Heart left ventricle (tissue), 16 donors: ENCODE measurements at regions not wholly inside any gene's neighbourhood (a gene's known extent, or its start where the extent isn't known, plus 50 kb on each side); places are given as distances from the start of the nearest gene placed in this dataset.

Experiments
- ATAC-seq, 4 donors: fragments of 200-7000 bp; cut with Tn5 transposase; one replicate each; pipeline ENCODE4 v1.9.1; 2020 to 2022; ENCODE audit warnings: moderate library complexity in 4 of 4, mild to moderate bottlenecking in 3 of 4, moderate number of reproducible peaks in 1 of 4
- DNase-seq, 5 donors: peaks; one replicate each; pipeline ENCODE4 v3.0.0-alpha.2; 2020
- H3K27ac ChIP-seq, 12 donors: fragments of 200-600 bp; sonication (generic) in 4 of 12; one replicate each; pipeline versions ENCODE4 v1.5.0 to v1.8.0; 2016 to 2022; ENCODE audit warnings: mild to moderate bottlenecking in 2 of 12
- H3K27me3 ChIP-seq, 9 donors: fragments of 200-600 bp; sonication (generic) in 2 of 9; one replicate each; pipeline versions ENCODE4 v1.5.1 to v1.8.0; 2016 to 2022; ENCODE audit warnings: mild to moderate bottlenecking in 3 of 9
- H3K36me3 ChIP-seq, 9 donors: fragments of 200-600 bp; sonication (generic) in 2 of 9; one replicate each; pipeline versions ENCODE4 v1.5.0 to v1.8.0; 2018 to 2022; ENCODE audit warnings: mild to moderate bottlenecking in 2 of 9
- H3K4me1 ChIP-seq, 12 donors: fragments of 200-600 bp; sonication (generic) in 4 of 12; one replicate each; pipeline versions ENCODE4 v1.5.0 to v1.8.0; 2016 to 2022; ENCODE audit warnings: mild to moderate bottlenecking in 3 of 12
- H3K4me3 ChIP-seq, 12 donors: fragments of 200-600 bp; sonication (generic) in 4 of 12; one replicate each; pipeline versions ENCODE4 v1.5.0 to v1.8.0; 2017 to 2022; ENCODE audit warnings: mild to moderate bottlenecking in 9 of 12, moderate library complexity in 4 of 12
- H3K9me3 ChIP-seq, 12 donors: fragments of 200-600 bp; sonication (generic) in 4 of 12; one replicate each; pipeline versions ENCODE4 v1.5.0 to v1.8.0; 2016 to 2022; ENCODE audit warnings: mild to moderate bottlenecking in 1 of 12
- POLR2A ChIP-seq, 2 donors: fragments of 450-650 bp; IDR thresholded peaks; one replicate each; pipeline ENCODE4 v1.6.1; 2017; ENCODE audit warnings: antibody characterized with exemption in 2 of 2, mild to moderate bottlenecking in 2 of 2, moderate library complexity in 2 of 2
- WGBS, 4 donors: extraction: QIAGEN DNeasy Blood & Tissue Kit in 2 of 4; methylation state at CpG; one replicate each; pipeline versions ENCODE4 v1.1.5 to v1.1.7; 2013 to 2018; 5-methylcytosine and 5-hydroxymethylcytosine counted together
- intact Hi-C, 10 donors: fragments of 100-400 bp; cut with DNase I; formaldehyde crosslinking; loops; one replicate each; pipeline versions ENCODE4 v1.11.1 to v1.14.2; 2022
- TF ChIP-seq, protein P1 (sequence below), 12 donors: fragments of 200-600 bp; sonication (generic) in 4 of 12; IDR thresholded peaks; one replicate each; pipeline versions ENCODE4 v1.5.0 to v1.8.0; 2018 to 2022; ENCODE audit warnings: antibody characterized with exemption in 12 of 12, mild to moderate bottlenecking in 5 of 12
- donor health status: ischemic (EF 13 %, LVEDD 7.1; RV severe dilation, severe dysfunction).
- donor health status: healthy with polysubstance abuse.
- donor health status: DM: no; HTN: yes; CAD: no.
- donor health status: DM: no; HTN: no; CAD: no.
- donor health status: ischemic (EF 25% LVEDD 6.9; RV normal size, moderate dysfunction).
- donor health status: ischemic (EF 25% LVEDD 5.7; RV mildly dilated, moderate dysfunction).
- donor health status: healthy.
- donor health status: DM: yes; HTN: yes; CAD: no.
- donor health status: ischemic (EF 35%, LVEDD 5.7; RV mildly dilated, moderate dysfunction).
- donor health status: nonischemic (EF 11% LVEDD 7.7; RV severe dilation, severe dysfunction).
- donor health status: DM: yes; HTN: yes; CAD: no.
- donor health status: PGD.
- donor health status: ischemic (EF 29% LVEDD 5.4; RV normal size, mild dysfunction).
- donor health status: nonischemic (EF 23%, LVEDD 6.1; RV moderate dilation, normal function).

DNA sequence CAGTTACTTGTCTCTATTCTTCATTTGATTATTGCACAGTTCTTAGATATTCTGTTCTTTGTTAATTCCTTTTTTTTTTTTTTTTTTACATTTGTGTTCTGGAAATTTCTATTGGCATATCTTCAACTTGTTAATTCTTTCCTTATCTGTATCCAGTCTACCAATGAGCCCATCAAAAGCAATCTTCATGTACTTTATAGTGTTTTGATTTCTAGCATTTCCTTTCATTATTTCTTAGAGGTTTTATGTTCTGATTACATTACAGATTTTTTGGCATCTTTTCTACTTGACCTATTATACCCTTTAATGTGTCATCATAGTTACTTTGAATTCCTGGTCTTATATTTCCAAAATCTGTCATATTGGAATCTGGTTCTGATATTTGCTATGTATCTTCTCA, 2194.8 kb downstream of the PCDH9 start:
- ATAC-seq (no peak), DNase-seq (no peak)
- TF ChIP-seq, protein P1, sequence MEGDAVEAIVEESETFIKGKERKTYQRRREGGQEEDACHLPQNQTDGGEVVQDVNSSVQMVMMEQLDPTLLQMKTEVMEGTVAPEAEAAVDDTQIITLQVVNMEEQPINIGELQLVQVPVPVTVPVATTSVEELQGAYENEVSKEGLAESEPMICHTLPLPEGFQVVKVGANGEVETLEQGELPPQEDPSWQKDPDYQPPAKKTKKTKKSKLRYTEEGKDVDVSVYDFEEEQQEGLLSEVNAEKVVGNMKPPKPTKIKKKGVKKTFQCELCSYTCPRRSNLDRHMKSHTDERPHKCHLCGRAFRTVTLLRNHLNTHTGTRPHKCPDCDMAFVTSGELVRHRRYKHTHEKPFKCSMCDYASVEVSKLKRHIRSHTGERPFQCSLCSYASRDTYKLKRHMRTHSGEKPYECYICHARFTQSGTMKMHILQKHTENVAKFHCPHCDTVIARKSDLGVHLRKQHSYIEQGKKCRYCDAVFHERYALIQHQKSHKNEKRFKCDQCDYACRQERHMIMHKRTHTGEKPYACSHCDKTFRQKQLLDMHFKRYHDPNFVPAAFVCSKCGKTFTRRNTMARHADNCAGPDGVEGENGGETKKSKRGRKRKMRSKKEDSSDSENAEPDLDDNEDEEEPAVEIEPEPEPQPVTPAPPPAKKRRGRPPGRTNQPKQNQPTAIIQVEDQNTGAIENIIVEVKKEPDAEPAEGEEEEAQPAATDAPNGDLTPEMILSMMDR (IDR thresholded peaks at IDR 0.05), result no peak
- TF ChIP-seq POLR2A (IDR thresholded peaks at IDR 0.05), result no peak
- H3K9me3 ChIP-seq, result peaks cover 0 to 4% (median 0%) of the 10 kb centered on the region in 12 donors
- intact Hi-C loops, result no loop called here
- H3K4me1 ChIP-seq, result no peaks in the 10 kb centered on the region
- no peak overlapping the region for H3K27ac ChIP-seq
- no peak overlapping the region for H3K4me3 ChIP-seq
- H3K36me3 ChIP-seq, result no peaks in the 10 kb centered on the region
- no peaks in the 10 kb centered on the region for H3K27me3 ChIP-seq

DNA sequence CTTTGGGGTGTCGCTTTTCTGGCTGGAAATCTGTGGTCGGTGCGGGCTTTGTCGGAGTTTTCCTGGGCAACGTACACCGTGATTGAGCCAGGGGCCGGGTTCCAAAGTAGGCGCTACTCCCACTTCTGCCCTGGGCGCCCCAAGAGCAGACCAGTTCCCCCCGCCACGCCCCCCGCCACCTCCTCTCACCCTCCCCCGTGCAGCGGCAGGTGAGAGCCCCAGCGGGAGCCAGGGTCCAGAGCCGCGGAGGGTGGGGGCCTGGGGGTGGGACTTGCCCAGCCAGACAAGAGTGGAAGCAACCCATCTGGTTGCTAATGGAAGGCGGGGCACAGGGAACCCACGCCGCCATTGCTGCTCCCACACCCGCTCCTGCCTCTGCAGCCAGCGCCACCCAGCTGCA, 2195.9 kb downstream of the PCDH9 start:
- no peak for ATAC-seq
- Histone ChIP-seq H3K4me1 (no peaks in the 10 kb centered on the region), H3K36me3 (no peaks in the 10 kb centered on the region), H3K27ac (no peak overlapping the region), H3K4me3 (no peak overlapping the region), H3K27me3 (no peaks in the 10 kb centered on the region), H3K9me3 (peaks cover 0 to 4% (median 0%) of the 10 kb centered on the region in 12 donors)
- peak in 2 of 5 donors; percentile 13 to 50 for DNase-seq
- no peak for TF ChIP-seq POLR2A (IDR thresholded peaks at IDR 0.05)
- TF ChIP-seq, protein P1 (IDR thresholded peaks at IDR 0.05), result no peak
- intact Hi-C loops, result no loop called here
- 93 to 95% (median 94%) methylated on average over 15 to 22 of the region's 22 CpGs for WGBS, 4 donors

DNA sequence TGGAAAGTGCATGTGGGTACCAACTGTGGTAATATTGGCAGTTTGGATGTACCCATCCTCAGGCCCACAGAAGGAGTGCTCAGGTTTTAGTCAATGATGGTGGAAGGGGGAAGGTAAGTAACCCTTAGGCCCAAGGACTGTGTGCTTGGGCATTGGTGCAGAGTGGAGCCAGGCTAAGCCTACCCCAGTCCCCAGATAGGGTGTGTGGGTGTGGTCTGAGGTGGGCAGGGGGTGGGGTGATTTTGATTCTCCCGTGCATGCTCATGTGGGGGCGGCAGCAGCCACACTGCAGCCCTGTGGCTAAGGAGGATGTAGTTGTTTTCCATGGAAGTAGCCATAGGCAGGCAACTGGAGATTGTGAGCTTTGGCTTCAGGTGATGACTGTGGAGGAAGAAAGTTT, 2197.3 kb downstream of the PCDH9 start:
- WGBS, 4 donors, result 72 to 83% (median 81%) methylated on average over 2 of the region's 2 CpGs
- H3K27me3 ChIP-seq, result no peaks in the 10 kb centered on the region
- no peaks in the 10 kb centered on the region for H3K4me1 ChIP-seq
- TF ChIP-seq, protein P1 (IDR thresholded peaks at IDR 0.05), result no peak
- no peak for TF ChIP-seq POLR2A (IDR thresholded peaks at IDR 0.05)
- ATAC-seq, result no peak
- H3K9me3 ChIP-seq, result peaks cover 0 to 4% (median 0%) of the 10 kb centered on the region in 12 donors
- no peaks in the 10 kb centered on the region for H3K36me3 ChIP-seq
- no peak overlapping the region for H3K4me3 ChIP-seq
- DNase-seq, result peak in 1 of 5 donors; percentile 22
- H3K27ac ChIP-seq, result no peak overlapping the region
- intact Hi-C loops, result no loop called here

DNA sequence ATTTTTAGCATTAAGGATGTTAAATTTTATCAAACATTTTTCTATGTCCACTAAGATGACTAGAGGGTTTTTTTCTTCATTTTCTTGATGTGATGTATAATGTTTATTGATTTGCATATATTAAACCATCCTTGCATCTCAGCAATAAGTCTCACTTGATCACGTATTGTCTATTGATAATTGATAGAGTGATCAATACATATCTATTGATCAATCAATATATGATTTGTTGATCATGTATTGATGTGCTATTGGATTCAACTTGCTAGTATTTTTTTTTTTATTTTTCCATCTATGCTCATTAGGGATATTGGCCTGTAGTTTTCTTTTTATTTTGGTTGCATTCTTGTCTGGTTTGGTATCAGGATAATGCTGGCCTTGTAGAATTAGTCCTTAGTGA, 2202.0 kb downstream of the PCDH9 start:
- ATAC-seq (no peak), DNase-seq (no peak)
- TF ChIP-seq POLR2A (IDR thresholded peaks at IDR 0.05), result no peak
- TF ChIP-seq, protein P1 (IDR thresholded peaks at IDR 0.05), result no peak
- Histone ChIP-seq H3K4me1 (no peaks in the 10 kb centered on the region), H3K27me3 (no peaks in the 10 kb centered on the region), H3K27ac (no peak overlapping the region), H3K9me3 (peaks cover 0 to 9% (median 0%) of the 10 kb centered on the region in 12 donors), H3K36me3 (no peaks in the 10 kb centered on the region), H3K4me3 (no peak overlapping the region)
- intact Hi-C loops, result no loop called here
- 83 to 96% (median 88%) methylated on average over 1 of the region's 1 CpG for WGBS, 4 donors
